ENCODE measurements at regions not wholly inside any gene's neighbourhood (a gene's known extent, or its start where the extent isn't known, plus 50 kb on each side); places are given as distances from the start of the nearest gene placed in this dataset.

DNA sequence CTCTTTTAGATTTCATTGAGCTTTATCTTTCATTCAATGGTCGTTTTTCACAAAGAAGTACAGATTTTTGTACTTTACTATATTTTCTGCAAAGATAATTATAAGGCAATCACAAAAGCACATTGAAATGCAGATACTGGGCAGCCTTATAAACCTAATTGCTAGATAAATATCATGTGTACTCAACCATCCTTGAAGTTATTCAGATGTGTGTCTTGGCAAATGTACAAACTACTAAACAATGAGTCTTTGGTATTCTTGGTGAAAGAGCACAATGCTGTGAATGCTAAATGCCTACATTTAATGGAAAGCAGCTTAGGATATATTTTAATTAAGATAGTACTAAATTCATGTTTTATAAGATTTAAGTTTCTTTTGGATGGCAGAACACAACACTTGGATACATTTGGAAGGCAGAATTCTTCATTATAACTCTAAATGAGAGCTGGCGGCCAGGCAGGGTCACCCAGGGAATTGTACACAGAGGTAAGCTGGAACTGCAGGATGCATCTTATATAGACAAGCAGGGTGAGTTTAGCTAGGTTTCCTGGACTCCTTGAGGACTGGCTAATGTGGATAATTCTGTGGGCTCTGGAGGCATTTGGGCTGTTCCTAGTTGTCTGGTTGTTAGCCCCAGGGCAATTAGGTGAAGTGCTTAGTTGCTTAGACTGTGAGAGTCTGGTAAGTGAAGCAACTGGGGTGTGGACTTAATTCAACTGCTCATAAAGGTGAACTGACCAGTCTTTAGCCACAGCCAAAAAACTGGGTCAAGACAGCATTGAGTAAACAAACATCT, 286.6 kb downstream of the PCDH20 start:
- no peaks in the 10 kb centered on the region for H3K27me3 ChIP-seq
- no peak for DNase-seq
- 53 to 69% methylated on average over 2 of the region's 2 CpGs for WGBS, 2 donors
- H3K4me3 ChIP-seq, result no peak overlapping the region
- H3K36me3 ChIP-seq (ENCODE audit: low read depth, missing control alignments), result no peaks in the 10 kb centered on the region
- intact Hi-C loops (cut with DNase I; ENCODE audit: low total_unique reads), result no loop called here
- no peaks in the 10 kb centered on the region for H3K4me1 ChIP-seq
- H3K27ac ChIP-seq, result no peak overlapping the region
- no peaks in the 10 kb centered on the region for H3K9me3 ChIP-seq
- TF ChIP-seq POLR2A (IDR thresholded peaks at IDR 0.05), result no peak
- TF ChIP-seq, protein P1, sequence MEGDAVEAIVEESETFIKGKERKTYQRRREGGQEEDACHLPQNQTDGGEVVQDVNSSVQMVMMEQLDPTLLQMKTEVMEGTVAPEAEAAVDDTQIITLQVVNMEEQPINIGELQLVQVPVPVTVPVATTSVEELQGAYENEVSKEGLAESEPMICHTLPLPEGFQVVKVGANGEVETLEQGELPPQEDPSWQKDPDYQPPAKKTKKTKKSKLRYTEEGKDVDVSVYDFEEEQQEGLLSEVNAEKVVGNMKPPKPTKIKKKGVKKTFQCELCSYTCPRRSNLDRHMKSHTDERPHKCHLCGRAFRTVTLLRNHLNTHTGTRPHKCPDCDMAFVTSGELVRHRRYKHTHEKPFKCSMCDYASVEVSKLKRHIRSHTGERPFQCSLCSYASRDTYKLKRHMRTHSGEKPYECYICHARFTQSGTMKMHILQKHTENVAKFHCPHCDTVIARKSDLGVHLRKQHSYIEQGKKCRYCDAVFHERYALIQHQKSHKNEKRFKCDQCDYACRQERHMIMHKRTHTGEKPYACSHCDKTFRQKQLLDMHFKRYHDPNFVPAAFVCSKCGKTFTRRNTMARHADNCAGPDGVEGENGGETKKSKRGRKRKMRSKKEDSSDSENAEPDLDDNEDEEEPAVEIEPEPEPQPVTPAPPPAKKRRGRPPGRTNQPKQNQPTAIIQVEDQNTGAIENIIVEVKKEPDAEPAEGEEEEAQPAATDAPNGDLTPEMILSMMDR (IDR thresholded peaks at IDR 0.05), result no peak

DNA sequence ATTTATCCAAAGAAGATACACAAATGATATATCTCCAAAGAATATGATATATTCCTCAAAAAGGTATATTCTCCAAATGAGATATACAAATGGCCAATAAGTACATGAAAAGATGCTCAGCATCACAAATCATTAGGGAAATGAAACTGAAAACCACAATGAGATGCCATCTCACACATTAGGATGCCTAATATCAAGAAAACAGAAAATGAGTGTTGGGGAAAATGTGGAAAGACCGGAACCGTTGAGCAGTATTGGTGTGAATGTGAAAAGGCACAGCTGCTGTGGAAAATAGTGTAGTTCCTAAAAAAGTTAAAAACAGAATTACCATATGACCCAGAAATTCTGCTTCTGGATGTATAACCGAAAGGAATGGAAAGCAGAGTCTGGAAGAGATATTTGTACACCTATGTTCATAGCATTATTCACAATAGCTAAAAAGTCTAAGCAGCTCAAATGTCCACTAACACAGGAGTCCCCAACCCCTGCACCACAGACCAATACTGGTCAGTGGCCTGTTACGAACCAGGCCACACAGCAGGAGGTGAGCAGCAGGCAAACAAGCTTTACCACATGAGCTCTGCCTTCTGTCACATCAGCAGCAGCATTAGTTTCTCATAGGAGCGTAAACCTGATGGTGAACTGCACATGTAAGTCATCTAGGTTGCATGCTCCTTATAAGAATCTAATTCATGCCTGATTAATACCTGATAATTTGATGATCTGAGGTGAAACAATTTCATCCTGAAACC, 291.9 kb downstream of the PCDH20 start:
- no peak for DNase-seq
- 87 to 90% methylated on average over 5 of the region's 5 CpGs for WGBS, 2 donors
- no peaks in the 10 kb centered on the region for H3K9me3 ChIP-seq

DNA sequence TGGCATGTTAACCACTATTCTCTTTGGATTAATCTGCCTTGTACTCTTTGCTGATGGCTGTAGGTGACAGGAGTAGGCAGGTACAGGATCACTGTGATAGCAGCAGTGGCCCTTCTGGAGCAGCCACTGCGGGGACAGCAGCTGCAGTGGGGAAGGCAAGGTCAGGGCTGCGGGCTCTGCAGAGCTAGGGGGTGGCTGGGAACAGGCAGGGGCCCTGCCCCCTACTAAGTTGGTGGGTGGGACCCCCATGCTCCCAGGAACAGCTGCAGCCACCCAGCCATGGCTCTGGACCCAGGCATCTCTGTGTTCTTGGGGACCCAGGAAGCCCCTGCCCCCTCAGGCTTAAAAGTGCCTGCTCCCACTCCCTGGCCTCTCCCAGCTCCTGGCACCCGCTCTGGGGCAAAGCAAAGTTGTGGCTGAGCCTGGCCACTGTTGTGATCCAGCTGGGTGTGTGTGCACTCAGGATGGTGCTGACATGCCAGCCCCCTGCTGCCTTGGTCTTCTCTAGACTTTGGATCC, 302.4 kb downstream of the PCDH20 start:
- no peak overlapping the region for H3K27ac ChIP-seq
- TF ChIP-seq, protein P1 (IDR thresholded peaks at IDR 0.05), result no peak
- 78 to 93% methylated on average over 2 to 3 of the region's 3 CpGs for WGBS, 2 donors
- no peaks in the 10 kb centered on the region for H3K27me3 ChIP-seq
- no peaks in the 10 kb centered on the region for H3K4me1 ChIP-seq
- DNase-seq, result no peak
- H3K4me3 ChIP-seq, result no peak overlapping the region
- H3K36me3 ChIP-seq (ENCODE audit: low read depth, missing control alignments), result no peaks in the 10 kb centered on the region
- no peaks in the 10 kb centered on the region for H3K9me3 ChIP-seq
- intact Hi-C loops (cut with DNase I; ENCODE audit: low total_unique reads), result no loop called here

More for the DNA sequence above, 291.9 kb downstream of the PCDH20 start:
- no peaks in the 10 kb centered on the region for H3K36me3 ChIP-seq (ENCODE audit: low read depth, missing control alignments)
- no peak overlapping the region for H3K4me3 ChIP-seq
- no peak overlapping the region for H3K27ac ChIP-seq
- H3K4me1 ChIP-seq, result no peaks in the 10 kb centered on the region
- H3K27me3 ChIP-seq, result no peaks in the 10 kb centered on the region
- intact Hi-C loops (cut with DNase I; ENCODE audit: low total_unique reads), result no loop called here
- TF ChIP-seq, protein P1 (IDR thresholded peaks at IDR 0.05), result no peak
- TF ChIP-seq POLR2A (IDR thresholded peaks at IDR 0.05), result no peak

DNA sequence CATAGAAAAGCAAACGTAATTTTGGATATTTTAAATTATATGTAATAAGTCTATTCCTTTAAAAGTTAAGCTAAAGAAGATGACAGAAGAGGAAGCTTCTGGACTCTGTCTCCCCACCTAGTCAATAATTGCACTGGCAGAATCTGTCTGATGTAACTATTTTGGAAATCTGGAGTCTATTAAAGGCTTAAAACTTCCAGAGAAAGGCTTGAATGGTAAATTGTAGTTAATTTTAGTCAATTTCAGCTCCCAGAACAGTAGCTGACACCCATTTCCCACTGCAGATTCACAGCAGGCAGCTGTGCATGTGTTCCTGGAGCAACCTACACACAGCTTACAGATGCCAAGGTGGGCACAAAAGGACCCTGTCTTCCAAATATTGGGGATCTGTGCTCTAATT, 304.1 kb downstream of the PCDH20 start:
- no peak for TF ChIP-seq POLR2A (IDR thresholded peaks at IDR 0.05)
- TF ChIP-seq, protein P1 (IDR thresholded peaks at IDR 0.05), result no peak
- no peaks in the 10 kb centered on the region for H3K9me3 ChIP-seq
- no peaks in the 10 kb centered on the region for H3K27me3 ChIP-seq
- no peak overlapping the region for H3K4me3 ChIP-seq
- no peaks in the 10 kb centered on the region for H3K4me1 ChIP-seq
- H3K27ac ChIP-seq, result no peak overlapping the region
- intact Hi-C loops (cut with DNase I; ENCODE audit: low total_unique reads), result no loop called here
- no peaks in the 10 kb centered on the region for H3K36me3 ChIP-seq (ENCODE audit: low read depth, missing control alignments)
- WGBS, 2 donors, result 65 to 74% methylated on average over 1 of the region's 1 CpG
- DNase-seq, result no peak
